HG03060 (cell line): ENCODE measurements at regions not wholly inside any gene's neighbourhood (a gene's known extent, or its start where the extent isn't known, plus 50 kb on each side); places are given as distances from the start of the nearest gene placed in this dataset.

ENCODE experiments used
- ATAC-seq: cut with Tn5 transposase; IDR thresholded peaks from one replicate; pipeline ENCODE4 v1.9.1; 2021; ENCODE audit warnings: low read depth, moderate number of reproducible peaks; ENCODE audit not compliant: unreplicated experiment

- ATAC-seq, result no peak
Measured at GRCh38 chr11:128407962-128408361, 179.4 kb downstream of the ETS1 start.

GRCh38 chr11:128405714-128406662 is 181.4 kb downstream of the ETS1 start:
- no peak for ATAC-seq

- ATAC-seq, result no peak
Measured at GRCh38 chr11:128405112-128405511, 182.2 kb downstream of the ETS1 start.

GRCh38 chr11:128404437-128404836 is 182.9 kb downstream of the ETS1 start:
- ATAC-seq, result no peak

- no peak for ATAC-seq
Measured at GRCh38 chr11:128400382-128401203, 186.8 kb downstream of the ETS1 start.

- peak; percentile 45 for ATAC-seq
Measured at GRCh38 chr11:128399251-128400121, 187.9 kb downstream of the ETS1 start.

GRCh38 chr11:128398517-128399250 is 188.7 kb downstream of the ETS1 start:
- ATAC-seq, result no peak

GRCh38 chr11:128397362-128397761 is 190.0 kb downstream of the ETS1 start:
- no peak for ATAC-seq

GRCh38 chr11:128394431-128395089 is 192.8 kb downstream of the ETS1 start:
- no peak for ATAC-seq

GRCh38 chr11:128392259-128392658 is 195.1 kb downstream of the ETS1 start:
- ATAC-seq, result no peak

GRCh38 chr11:128391811-128392210 is 195.5 kb downstream of the ETS1 start:
- ATAC-seq, result no peak

- ATAC-seq, result no peak
Measured at GRCh38 chr11:128390246-128390645, 197.1 kb downstream of the ETS1 start.

GRCh38 chr11:128389461-128389976 is 197.8 kb downstream of the ETS1 start:
- no peak for ATAC-seq

GRCh38 chr11:128388206-128388815 is 199.0 kb downstream of the ETS1 start:
- ATAC-seq, result no peak

- ATAC-seq, result no peak
Measured at GRCh38 chr11:128379587-128380580, 207.5 kb downstream of the ETS1 start.

GRCh38 chr11:128375961-128376360 is 211.4 kb downstream of the ETS1 start:
- no peak for ATAC-seq

- ATAC-seq, result no peak
Measured at GRCh38 chr11:128374026-128374425, 213.3 kb downstream of the ETS1 start.
